ENCODE measurements at regions not wholly inside any gene's neighbourhood (a gene's known extent, or its start where the extent isn't known, plus 50 kb on each side); places are given as distances from the start of the nearest gene placed in this dataset.

GRCh38 chrX:121308276-121308805 lies 260.9 kb downstream of the GLUD2 start:
- H3K27ac ChIP-seq (ENCODE audit: low read length), result no peak overlapping the region
- H3K4me1 ChIP-seq (ENCODE audit: control insufficient read depth, insufficient read depth, low read length), result no peaks in the 10 kb centered on the region
- H3K36me3 ChIP-seq (ENCODE audit: control insufficient read depth, insufficient read depth, low read length), result no peaks in the 10 kb centered on the region
- H3K4me3 ChIP-seq (ENCODE audit: low read depth in 2 of 2, low read length in 2 of 2), result no peak overlapping the region
- TF ChIP-seq SIN3A (IDR thresholded peaks at IDR 0.05; ENCODE audit: borderline replicate concordance, insufficient read depth, low read depth, low read length) (no peak), CTCF (IDR thresholded peaks at IDR 0.05) (peak; percentile 53)
- CTCF ChIA-PET, result no interaction called here
- DNase-seq (ENCODE audit: low read depth, low spot score), result peak; percentile 17
- in situ Hi-C loops (cut with HindIII; ENCODE audit: low pct_unique_long_range_greater_than_20kb, low sequenced_read_pairs), result no loop called here
- BruUV-seq (replicated peaks), result no TSS peak
- no peaks in the 10 kb centered on the region for H3K9me3 ChIP-seq (ENCODE audit: control insufficient read depth, insufficient read depth, low read depth, low read length)
- intact Hi-C loops (cut with micrococcal nuclease; ENCODE audit: unreplicated experiment), result no loop called here
- no peak for ATAC-seq
- H3K27me3 ChIP-seq (ENCODE audit: control insufficient read depth, insufficient read depth, low read length), result no peaks in the 10 kb centered on the region
- POLR2A ChIA-PET, result no interaction called here

GRCh38 chrX:121310820-121311219 lies 263.4 kb downstream of the GLUD2 start:
- no peak overlapping the region for H3K27ac ChIP-seq (ENCODE audit: low read length)
- DNase-seq (ENCODE audit: low read depth, low spot score) (no peak), ATAC-seq (no peak)
- in situ Hi-C loops (cut with HindIII; ENCODE audit: low pct_unique_long_range_greater_than_20kb, low sequenced_read_pairs), result no loop called here
- H3K4me3 ChIP-seq (ENCODE audit: low read depth in 2 of 2, low read length in 2 of 2), result no peak overlapping the region
- ChIA-PET POLR2A (no interaction called here), CTCF (no interaction called here)
- H3K27me3 ChIP-seq (ENCODE audit: control insufficient read depth, insufficient read depth, low read length), result no peaks in the 10 kb centered on the region
- no peaks in the 10 kb centered on the region for H3K4me1 ChIP-seq (ENCODE audit: control insufficient read depth, insufficient read depth, low read length)
- H3K9me3 ChIP-seq (ENCODE audit: control insufficient read depth, insufficient read depth, low read depth, low read length), result no peaks in the 10 kb centered on the region
- intact Hi-C loops (cut with micrococcal nuclease; ENCODE audit: unreplicated experiment), result no loop called here
- TF ChIP-seq SIN3A (IDR thresholded peaks at IDR 0.05; ENCODE audit: borderline replicate concordance, insufficient read depth, low read depth, low read length), result no peak
- TF ChIP-seq TCF7L2 (IDR thresholded peaks at IDR 0.05; ENCODE audit: low read depth, low read length), result no peak
- TF ChIP-seq POLR2AphosphoS5 (IDR thresholded peaks at IDR 0.05; ENCODE audit: low read depth, low read length), result no peak
- no peak for TF ChIP-seq CTCF (IDR thresholded peaks at IDR 0.05)
- no peak for TF ChIP-seq REST (IDR thresholded peaks at IDR 0.05; ENCODE audit: insufficient read depth in 1 of 2, low read depth in 2 of 2, low read length in 1 of 2)
- BruUV-seq (replicated peaks), result no TSS peak
- H3K36me3 ChIP-seq (ENCODE audit: control insufficient read depth, insufficient read depth, low read length), result no peaks in the 10 kb centered on the region

Measured in Panc1 (cell line).